Panc1 (cell line): ENCODE measurements at regions not wholly inside any gene's neighbourhood (a gene's known extent, or its start where the extent isn't known, plus 50 kb on each side); places are given as distances from the start of the nearest gene placed in this dataset.

Experiments
- POLR2AphosphoS5 ChIP-seq: IDR thresholded peaks from 2 replicates; pipeline ENCODE4 v1.6.1; 2012; ENCODE audit warnings: mild to moderate bottlenecking, low read depth, low read length, moderate library complexity
- REST ChIP-seq, 2 experiments: IDR thresholded peaks; 2 replicates each; pipeline ENCODE4 v1.6.1; 2011 to 2012; ENCODE audit warnings: low read depth in 2 of 2, control low read depth in 1 of 2, low read length in 1 of 2, mild to moderate bottlenecking in 1 of 2, moderate library complexity in 1 of 2; ENCODE audit not compliant: insufficient read depth in 1 of 2
- TCF7L2 ChIP-seq: IDR thresholded peaks from 2 replicates; pipeline ENCODE4 v1.6.1; 2011; ENCODE audit warnings: mild to moderate bottlenecking, low read depth, low read length, inconsistent platforms
- TF ChIP-seq, protein P1 (sequence below): fragments of 450-650 bp; IDR thresholded peaks from 2 replicates; pipeline ENCODE4 v1.5.1; 2017; ENCODE audit warnings: mild to moderate bottlenecking

- TF ChIP-seq, protein P1, sequence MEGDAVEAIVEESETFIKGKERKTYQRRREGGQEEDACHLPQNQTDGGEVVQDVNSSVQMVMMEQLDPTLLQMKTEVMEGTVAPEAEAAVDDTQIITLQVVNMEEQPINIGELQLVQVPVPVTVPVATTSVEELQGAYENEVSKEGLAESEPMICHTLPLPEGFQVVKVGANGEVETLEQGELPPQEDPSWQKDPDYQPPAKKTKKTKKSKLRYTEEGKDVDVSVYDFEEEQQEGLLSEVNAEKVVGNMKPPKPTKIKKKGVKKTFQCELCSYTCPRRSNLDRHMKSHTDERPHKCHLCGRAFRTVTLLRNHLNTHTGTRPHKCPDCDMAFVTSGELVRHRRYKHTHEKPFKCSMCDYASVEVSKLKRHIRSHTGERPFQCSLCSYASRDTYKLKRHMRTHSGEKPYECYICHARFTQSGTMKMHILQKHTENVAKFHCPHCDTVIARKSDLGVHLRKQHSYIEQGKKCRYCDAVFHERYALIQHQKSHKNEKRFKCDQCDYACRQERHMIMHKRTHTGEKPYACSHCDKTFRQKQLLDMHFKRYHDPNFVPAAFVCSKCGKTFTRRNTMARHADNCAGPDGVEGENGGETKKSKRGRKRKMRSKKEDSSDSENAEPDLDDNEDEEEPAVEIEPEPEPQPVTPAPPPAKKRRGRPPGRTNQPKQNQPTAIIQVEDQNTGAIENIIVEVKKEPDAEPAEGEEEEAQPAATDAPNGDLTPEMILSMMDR = no peak
- TF ChIP-seq POLR2AphosphoS5 (no peak), REST (IDR thresholded peaks at IDR 0.05; ENCODE audit: insufficient read depth in 1 of 2, low read depth in 2 of 2, low read length in 1 of 2) (no peak), TCF7L2 (no peak)
Observed at GRCh38 chr5:167731951-167732350, 559.5 kb upstream of the WWC1 start.
